ENCODE measurements at regions not wholly inside any gene's neighbourhood (a gene's known extent, or its start where the extent isn't known, plus 50 kb on each side); places are given as distances from the start of the nearest gene placed in this dataset.

GRCh38 chr22:33984656-33985285 is 64.5 kb upstream of the LARGE1 start:
- no peak for TF ChIP-seq CTCF (IDR thresholded peaks at IDR 0.05)
- TF ChIP-seq POLR2A (IDR thresholded peaks at IDR 0.05; ENCODE audit: low read depth) = no peak
